GM21825 (cell line): ENCODE measurements at regions not wholly inside any gene's neighbourhood (a gene's known extent, or its start where the extent isn't known, plus 50 kb on each side); places are given as distances from the start of the nearest gene placed in this dataset.
"Not testable (repeated sequence)": the region's sequence is repeated elsewhere in the genome, so short reads cannot be mapped to it uniquely, and the experiment has no call there.

Experiments
- ATAC-seq: cut with Tn5 transposase; IDR thresholded peaks from one replicate; pipeline ENCODE4 v1.9.1; 2021; ENCODE audit warnings: mild to moderate bottlenecking, moderate library complexity; ENCODE audit not compliant: unreplicated experiment

DNA sequence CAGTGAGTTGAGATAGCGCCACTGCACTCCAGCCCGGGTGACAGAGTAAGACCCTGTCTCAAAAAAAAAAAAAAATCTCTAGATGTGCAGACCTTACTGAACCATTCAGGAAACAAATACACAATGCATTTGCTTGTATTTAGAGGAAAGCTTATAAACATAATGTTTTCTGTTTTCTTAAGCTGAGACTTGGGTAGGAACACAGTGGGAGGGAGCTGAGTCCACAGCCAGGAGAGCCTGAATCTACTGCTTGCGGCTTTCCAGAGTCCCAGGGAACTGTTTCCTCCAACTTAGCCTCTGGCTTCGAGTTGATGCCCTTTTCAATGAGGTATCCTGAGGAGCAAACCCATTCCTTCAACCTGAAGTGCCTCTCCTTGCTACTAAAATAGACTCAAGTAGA lies 83.0 kb upstream of the PITRM1 start:
- no peak for ATAC-seq

DNA sequence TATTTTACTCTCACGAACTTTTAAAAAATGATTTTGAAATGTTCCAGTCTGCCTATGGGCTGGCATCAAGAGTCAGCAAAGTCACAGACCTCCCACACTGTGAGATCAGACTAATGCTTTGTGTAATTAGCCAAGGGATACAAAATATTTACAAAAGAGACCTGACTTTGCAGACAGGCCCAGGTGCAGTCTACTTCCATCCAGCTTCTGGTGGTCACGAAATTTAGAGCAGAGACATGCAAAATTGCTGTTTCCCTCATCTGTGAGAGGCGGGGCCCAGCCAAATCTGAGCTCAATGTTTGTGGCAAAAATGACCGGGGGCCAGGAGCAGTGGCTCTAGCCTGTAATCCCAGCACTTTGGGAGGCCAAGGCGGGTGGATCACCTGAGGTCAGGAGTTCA lies 82.5 kb upstream of the PITRM1 start:
- ATAC-seq: no peak

DNA sequence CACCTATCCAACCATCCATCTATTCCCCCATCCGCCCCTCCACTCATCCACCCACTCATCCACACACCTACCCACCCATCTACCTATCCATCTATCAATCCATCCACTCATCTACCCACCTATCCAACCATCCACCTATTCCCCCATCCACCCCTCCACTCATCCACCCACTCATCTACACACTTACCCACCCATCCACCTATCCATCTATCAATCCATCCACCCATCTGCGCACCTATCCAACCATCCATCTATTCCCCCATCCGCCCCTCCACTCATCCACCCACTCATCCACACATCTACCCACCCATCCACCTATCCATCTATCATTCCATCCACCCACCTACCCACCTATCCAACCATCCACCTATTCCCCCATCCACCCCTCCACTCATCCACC lies 81.4 kb upstream of the PITRM1 start:
- ATAC-seq: not testable (repeated sequence)

DNA sequence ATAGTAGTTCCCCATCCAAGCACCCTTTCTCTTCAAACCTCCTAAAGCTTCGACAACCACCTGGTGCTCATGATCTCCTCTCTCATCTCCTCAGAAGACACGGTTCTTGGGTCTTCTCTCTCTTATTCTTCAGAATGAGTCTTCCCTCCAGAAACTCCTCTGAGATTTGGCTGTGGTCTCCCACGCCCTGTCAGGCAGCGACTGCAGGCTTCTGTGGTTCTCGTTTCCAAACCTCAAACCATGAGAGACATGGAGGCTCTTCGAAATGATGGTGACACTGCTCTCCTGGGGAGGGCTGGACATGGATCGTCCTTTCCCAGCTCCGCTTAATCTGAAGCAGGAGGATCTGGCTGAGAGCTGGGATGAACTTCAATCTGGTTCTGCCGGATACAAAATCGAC lies 78.6 kb upstream of the PITRM1 start:
- ATAC-seq: no peak

DNA sequence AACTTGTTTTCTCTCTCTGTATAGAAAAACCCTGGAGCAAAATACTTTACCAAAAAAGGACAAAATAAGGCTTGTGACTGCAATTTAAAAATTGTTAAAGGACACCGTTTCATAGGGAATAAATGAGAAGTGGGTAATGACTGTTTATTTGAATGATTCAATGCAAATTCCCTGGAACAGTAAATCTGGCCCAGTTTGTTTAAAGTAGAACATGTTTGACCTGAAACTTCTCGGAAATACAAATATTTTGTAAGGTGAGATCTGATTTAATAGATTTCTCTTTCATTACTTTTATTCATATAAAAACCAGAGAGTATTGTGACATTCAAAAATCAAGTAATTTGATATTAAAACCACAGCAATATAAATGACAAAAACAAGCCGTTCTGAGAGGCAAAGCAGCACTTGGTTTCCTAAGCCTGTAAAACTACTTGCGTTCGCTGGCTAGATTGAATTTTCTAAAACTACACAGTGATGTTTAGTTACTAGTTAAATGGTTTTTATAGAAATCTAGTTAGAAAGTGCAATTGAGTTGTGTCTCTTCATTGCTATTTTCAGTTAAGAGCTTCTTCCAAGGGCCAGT lies 76.8 kb upstream of the PITRM1 start:
- ATAC-seq: no peak

DNA sequence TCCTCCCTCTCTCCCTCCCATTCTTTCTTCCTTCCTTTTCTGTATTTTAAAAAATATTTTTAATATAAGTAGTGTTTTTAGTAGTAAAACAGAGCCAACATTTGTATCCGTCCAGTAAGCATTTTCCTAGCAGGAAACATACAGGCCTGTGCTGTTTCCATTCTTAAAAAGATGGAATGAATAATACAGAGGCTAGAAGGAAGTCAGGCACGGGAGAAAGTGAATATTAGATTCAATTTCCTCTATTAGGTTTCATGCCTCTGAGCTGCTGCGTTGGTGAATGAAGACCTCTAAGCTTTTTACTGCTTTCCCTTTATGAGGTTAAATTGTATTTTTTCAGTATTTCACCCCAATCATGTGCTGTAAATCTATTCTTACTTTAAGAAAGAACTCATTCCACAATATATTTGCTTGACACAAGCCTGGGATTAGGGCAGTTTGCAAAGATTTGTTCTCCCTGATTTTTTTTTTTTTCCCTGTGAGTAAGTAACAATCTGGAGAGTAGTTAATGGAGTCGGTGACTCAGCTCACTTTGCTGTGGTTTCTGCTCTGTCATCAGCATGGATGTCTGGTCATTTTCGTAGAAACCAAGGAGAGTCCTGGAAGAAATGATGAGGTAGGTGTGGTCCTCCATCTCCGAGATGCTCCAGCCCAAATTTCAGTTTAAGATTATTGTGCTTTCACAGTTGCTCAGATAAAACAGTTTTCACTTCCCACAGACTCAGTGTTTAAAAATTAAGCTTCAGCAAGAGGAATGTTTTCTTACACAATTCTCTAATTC lies 76.1 kb upstream of the PITRM1 start:
- ATAC-seq: no peak

DNA sequence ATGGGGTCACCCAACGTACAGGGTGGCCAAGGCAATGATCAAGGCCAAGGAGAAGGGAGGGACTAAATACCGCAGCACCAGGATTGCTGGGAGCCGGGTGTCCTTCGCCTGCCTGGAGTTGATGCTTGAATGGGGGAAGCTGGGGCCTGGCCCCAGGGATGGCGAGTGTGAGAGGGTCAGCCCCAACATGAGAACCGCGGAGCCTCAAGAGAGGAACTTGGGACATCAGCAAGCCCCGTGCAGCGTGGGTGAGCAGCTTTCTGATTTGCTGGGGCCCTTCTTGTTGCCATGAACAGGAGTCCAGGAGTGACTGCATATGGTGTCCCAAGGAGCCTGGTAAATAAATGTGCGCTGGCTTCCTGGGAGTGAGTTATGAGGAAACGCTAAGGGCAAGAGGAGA lies 72.8 kb upstream of the PITRM1 start:
- no peak for ATAC-seq

DNA sequence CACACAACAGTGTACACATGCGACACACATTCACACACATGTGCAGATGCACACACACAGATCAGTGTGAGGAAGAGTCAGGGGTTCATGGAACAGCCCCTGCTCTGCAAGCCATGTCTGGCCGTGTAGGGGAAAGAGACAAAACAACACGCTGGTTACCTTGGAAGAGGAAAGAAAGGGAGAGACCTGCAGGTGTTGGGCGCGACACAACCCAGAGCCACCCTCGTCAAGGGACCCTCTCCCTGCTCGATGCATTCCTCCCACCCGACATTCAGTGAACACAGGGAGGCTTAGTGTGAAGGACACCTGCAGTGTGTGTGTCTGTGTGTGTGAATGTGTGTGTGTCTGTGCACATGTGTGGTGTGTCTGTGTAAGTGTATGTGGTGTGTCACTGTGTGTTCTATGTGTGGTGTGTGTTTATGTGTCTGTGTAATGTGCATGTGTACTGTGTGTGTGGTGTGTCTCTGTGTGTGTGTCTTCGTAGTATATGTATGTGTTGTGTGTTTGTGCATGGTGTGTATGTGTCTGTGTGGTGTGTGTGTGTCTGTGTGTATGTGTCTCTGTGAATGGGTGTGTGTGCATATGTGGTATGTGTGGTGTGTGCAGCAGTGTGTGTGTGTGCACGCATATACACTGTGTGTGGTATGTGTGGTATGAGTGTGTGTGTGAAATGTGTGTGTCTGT lies 69.5 kb upstream of the PITRM1 start:
- no peak for ATAC-seq

DNA sequence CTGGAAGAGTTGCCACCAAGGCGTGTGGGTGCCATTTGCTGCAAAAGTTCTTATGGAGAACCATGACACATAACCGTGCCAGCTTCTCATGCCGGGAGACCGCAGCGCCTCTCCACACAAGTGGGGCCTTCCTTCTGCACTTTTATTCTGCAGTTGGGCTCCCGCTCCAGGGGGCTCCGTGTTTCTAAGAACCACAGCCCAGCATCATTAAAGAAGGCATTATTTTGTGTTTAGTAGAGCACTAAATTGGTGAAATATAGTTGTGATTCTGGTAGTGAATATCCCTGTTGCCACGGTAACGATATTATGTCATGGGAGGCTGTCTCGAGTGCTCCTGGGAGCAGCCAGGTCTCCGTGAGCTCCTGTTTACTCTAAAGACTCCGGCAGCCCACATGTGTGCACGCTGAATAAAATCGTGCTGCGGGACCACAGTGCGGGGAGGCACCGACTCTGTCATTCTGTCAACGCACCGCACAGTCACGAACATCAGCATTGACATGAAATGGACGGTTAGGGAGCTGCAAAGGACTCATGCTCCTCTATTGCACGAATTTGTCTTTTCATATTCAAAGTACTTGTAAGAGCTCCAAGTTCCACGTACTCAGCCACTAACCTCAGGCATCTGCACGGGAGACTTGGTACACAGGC lies 68.8 kb upstream of the PITRM1 start:
- no peak for ATAC-seq

DNA sequence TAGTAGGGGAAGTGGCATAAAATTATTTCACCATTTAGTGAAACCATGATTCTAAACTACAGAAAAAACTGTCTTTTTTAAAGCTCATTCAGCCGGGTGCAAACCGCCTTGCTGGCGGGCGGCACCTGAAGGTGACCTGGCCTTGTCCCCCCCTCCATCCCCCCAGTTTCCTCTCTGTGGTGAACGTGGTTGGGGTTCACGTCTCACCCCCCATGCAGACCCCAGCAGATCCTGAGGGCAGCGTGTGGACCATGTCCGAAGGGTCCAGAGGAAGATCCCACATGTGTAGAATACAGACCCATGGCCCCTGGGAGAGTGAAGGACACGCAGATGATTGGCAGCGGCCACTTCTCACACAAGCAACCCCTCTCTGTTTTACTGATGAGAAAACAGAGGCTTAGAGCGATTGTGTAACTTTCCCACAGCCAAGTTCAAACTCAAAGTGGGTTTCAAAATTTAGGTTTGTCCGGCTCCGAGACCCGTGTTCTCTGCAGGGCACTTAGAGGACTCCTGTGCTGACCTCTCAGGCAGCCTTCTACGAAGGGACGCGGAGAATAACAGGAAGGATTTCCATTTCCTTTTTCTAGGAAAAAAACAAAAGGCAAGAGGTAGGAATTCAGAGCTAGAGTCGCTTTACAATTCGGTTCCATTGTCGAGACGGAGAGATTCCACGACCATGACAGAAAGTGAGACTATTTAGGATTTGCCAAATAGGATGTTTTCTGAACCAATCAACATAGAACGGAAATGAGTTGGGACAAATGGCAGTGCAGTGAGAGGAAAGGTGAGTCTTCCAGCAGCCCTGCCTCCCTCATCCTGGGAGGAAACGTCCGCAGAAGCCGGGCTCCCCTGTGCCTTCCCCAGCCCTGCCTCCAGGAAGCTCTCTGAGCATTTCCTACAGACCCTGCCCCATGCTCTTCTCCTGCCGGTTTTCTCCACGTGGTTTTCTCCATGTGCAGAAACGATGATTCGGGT lies 67.6 kb upstream of the PITRM1 start:
- no peak for ATAC-seq

DNA sequence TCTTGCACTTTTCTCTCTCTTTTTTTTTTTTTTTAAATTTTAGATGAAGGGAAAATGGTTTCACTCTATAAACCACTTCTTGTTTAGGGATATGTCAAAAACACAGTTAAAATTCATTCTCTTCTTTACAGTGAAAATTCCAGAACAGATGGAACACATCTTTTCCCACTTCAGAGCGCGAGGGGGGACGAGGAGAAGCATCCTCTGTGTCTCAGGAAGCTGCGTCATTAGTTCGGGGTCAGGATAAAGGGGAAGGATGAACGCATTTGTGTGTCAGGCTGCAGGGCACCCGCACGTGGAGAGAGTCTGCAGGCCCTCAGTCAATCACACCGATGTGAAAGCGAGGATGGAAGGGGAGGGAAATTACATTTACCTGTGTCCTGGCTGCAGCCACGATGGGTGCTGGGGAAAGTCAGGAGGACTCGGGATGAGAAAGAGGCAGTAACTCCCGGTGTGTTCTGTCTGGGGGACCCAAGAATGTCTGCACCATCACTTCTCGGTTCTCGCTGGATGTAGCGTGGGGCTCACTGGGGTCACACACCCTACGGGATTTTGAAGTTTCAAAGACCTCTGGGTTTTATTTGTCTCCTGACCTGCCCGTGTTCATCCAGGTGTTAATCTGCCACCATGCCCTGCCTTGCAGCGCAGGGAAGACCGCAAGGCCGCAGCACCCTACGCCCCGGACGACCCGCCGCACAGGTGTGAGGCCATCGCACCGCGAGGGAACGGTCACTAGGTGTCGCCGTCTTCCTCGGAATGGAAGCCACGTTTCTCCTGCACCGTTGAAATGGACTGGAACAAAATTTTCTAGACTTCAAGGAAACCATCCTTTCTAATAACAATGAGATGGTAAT lies 66.7 kb upstream of the PITRM1 start:
- no peak for ATAC-seq

DNA sequence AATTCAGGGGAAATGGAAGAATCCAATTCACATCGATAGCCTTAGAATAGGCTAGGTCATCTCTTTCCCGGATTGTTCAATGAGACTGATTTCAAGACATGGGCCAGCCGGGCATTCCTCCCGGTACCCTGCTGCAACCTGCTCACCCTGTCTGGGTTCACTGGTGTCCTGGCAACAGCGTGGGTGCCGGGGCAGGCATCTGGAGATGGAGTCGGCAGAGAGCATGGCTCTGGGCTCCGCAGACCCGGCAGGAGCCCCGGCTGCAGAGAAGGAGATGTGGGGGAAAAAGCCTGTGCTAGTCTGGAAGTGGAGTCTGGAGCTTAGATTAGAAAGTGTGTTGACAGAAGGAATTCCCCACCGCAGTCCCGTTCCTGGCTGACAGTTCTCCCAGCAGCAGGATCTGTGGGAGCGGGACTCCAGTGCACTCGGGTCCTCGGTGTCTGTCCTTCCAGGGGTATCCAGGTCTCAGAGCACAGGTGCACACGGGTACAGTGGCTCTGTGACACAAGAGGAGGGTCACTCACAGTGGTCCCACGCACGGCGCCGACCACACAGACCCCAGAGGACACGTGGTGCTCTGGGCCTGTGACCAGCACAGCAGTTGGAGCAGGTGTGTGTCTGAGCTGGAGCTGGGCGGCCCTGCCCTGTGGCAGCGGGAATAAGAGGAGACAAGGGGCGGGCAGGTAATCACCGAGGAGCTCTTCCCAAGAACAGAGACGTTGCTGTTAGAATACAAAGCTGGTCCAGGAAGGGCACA lies 65.7 kb upstream of the PITRM1 start:
- ATAC-seq: no peak

DNA sequence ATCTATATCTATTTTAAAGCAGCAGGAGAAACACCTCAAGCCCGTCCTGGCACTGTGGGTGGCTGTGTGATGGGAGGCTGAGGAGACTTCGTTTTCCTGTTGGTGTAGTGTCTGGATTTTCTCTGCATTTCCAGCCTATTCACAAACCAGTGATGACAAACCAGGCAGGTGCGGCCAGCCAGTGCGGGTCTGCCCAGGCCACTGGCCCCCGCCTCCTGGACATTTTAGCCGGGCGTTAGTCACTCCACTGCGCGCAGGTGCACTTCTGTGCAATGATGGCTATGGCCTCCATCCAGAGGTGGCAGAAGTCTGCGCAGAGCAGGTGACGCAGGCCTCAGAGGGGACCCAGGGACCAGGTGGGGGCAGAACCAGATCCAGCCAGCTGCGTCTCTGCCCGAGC lies 64.9 kb upstream of the PITRM1 start:
- no peak for ATAC-seq

DNA sequence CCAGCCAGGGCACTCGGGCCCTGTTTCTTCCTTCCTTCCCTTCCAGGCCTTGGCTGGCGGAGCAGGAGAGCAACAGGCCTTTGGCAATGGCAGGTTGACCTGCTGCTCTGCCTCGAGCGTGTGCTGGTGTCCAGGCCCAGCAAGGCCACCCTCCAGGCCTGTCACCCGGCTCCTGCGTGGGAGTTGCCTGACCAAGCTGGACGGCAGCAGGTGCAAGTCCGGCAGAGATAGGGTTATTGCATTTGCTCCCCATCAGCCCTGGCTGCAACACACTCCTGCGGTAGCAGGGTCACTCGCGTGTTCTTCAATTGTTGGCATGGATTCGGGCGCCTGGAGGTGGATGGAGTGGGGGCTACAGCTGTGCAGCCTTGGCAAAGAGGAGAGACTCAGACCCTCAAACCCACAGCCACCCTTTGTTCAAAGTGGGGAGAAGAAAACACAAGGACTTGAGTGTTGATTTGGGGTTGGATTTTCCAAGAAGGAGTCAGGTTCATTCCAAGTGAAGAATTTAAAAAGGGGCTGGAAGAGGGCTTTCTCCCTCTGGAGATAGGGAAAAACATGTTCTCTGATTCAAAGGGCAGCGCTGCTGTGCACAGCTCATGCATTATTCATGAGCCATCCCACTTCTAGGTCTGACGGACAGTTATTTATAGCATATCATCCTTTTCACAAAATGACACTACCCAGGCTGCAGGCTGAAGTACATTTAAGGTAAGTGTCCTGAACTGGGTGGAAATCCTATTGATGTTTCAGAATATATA lies 64.2 kb upstream of the PITRM1 start:
- ATAC-seq: no peak

DNA sequence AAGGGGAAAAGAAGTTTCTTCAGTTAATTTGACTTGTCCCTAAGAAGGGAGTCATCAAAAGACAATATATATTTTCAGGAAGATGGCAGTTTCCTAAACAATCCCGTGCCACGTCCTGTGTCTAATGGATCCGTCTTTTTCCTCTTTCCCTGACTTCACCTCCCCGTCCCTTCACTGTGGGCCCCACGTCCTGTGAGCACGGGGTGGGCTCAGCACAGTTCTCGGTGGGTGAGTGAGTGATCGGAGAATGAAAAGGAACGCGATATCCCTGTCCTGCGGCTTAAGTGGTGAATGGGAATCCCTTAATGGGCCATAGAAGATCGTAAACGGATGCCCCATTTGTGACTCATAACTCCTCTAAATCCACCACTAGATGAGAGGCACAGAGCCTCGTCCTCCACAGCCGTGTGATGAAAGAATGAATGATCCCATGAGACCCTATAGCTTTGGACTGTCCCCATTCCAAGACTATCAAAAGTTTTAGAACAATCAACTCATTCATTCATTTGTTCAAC lies 63.5 kb upstream of the PITRM1 start:
- ATAC-seq: no peak

DNA sequence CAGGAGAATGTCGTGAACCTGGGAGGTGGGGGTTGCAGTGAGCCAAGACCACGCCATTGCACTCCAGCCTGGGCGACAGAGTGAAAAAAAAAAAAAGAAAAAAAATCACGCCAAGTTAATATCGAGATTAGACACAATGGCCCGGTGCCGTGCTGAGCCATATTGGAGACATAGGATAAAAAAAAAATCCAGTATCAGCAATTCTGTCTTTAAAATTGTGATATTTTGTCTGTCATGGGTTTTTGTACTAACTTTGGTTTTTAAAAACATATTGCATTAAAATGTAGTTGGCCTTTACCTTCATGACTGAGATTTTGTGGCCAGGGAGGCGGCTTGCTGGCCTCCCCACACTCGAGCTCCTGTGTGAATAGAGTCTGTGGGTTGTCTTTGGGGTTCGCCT lies 62.8 kb upstream of the PITRM1 start:
- no peak for ATAC-seq

DNA sequence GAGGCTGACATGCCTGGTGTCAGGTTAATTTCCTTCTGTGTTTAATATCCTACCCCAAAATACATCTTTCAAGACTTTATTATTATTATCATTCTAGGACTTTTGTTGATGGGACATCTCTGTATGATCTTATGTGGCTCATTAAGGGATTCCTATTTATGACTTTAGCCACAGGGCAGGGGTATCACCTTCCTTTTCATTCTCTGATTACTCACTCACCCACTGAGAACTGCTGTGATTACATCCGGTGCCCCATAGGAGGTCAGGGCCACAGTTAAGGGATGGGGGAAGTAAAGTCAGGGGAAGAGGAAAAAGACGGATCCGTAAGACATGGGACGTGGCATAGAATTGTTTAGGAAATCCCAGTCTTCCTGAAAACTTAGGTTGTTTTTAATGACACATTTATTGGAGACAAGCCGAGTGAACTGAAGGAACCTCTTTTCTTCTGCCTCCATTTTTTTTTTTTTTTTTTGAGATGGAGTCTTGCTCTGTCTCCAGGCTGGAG lies 61.0 kb upstream of the PITRM1 start:
- ATAC-seq: no peak
